Occipital lobe (tissue), 1 donor: ENCODE measurements at regions not wholly inside any gene's neighbourhood (a gene's known extent, or its start where the extent isn't known, plus 50 kb on each side); places are given as distances from the start of the nearest gene placed in this dataset.
"Not testable (repeated sequence)": the region's sequence is repeated elsewhere in the genome, so short reads cannot be mapped to it uniquely, and the experiment has no call there.

Source experiments
- DNase-seq: peaks from one replicate; lab custom pipeline; 2025; lab: John Stamatoyannopoulos, UW

DNA sequence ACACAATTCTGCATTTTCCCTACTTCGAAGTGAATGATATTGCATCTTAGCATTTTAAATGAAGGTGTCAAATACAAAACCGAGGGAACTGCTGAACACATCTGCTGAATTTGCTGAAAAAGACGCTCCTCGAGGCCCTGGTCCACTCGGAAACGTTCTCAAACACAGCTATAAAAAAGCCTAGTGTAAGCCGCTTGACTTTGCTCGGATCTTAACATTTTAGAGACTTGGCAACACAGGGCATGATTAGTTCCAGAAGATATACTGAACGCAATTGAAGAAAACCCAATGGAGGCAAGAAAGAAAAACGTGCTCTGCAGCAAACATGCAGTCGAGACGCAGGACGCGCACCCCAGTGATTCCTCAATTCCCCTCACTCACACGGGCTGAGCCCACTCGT, 506.4 kb upstream of the AMELY start:
- no peak for DNase-seq

DNA sequence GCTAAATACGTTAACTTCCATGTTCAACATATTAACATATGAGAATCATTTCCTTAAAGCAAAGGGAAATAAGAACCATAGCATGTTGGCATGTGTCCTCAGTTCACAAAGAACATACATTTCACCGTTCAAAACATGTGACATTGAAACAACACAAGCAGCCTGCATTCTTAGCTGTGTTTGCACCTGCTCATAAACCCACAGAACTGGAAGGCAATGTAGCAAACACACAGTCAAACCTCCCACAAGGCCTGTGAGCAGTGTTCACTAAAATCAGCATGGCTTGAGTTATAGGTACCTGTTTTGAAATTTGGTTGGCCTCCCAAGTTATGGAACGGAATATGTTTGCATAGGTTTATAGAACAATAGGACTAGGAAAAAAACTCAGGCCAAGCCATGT, 504.9 kb upstream of the AMELY start:
- DNase-seq = no peak

DNA sequence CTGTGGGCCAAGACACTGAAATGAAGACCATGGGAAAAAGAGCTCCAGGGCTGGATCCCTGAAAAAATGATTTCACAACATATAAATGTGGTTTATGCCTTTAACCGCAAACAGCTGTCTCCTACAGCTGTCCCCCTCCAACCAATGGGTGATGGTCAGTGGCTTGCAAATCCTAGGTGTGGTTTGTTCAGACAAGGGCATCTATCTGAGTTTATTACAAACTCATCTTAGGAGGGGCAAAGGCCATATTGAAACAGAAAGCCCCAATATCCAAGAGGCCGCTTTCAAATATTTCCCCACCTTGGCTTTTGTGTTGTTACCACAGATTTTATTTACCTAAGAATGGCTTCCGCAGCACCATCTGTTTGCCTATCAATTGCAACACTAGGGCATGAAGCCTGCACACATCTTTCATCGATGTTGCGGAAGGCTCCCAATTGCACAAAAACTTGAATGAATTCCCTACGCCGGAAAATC, 503.6 kb upstream of the AMELY start:
- no peak for DNase-seq

DNA sequence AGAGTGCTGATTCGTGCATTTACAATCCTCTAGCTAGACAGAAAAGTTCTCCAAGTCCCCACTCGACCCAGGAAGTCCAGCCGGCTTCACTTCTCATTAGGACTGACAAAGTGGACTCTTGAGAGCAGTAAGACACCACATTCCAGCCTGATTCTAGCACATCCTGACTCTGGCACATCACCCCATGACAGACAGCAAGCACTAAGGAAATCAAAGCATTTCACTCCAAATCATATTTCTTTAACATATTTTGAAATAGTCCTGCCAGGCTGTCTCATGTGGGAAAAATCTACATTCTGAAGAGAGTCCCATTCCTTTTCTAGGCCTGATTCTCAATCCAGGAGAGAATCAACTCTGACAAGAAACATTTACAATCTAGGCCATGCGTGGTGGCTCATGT, 478.5 kb upstream of the AMELY start:
- no peak for DNase-seq

DNA sequence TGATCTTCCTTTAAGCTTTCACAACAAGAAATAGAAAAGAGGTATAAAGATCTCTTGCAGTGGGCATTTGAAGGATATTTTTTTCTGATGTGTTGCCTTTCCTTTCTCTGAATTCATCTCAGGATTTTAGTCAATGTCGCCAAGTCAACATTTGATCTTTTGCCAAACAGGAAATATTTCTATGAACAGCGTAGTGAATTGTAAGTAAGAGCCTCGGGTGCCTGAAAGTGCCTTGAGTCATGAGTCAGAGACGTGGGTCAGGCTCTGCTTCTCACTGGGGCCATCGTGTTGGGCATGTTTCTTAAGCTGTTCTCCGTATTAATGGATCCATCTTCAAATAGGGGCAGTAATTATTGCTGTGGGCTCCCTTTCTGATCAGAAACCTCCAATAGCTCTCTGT, 471.4 kb upstream of the AMELY start:
- DNase-seq = no peak

DNA sequence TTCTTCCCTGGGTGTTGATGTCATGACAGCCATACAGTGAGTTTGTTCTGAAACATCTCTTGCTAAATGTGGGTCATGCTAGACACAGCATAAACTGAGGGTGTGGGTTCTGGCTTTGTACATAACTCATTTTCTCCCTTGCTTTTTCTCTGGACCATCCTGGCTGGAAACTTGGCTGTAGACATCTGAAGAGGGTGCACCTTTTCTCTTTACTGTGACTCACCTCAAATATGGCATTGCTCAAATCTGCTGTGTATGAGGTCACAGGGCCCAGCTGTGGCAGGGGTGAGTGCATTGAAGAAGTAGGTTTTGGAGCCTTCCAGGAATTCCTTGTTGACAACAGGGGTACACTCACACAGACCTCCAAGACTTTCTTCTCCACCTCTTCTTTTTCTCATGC, 465.5 kb upstream of the AMELY start:
- DNase-seq = no peak

DNA sequence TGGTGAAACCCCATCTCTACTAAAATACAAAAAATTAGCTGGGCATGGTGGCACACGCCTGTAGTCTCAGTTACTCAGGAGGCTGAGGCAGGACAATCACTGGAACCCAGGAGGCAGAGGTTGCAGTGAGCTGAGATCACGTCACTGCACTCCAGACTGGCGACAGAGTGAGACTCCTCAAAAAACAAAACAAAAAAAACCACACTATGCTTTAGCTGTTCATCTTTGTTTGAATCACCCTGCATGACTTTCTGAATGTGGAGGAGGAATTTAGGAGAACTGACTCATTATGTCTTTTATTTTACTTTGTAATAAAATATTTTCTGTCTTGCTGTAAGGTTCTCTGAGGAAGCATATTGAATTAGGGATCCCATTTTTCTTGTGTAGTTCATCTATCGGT, 462.9 kb upstream of the AMELY start:
- not testable (repeated sequence) for DNase-seq

DNA sequence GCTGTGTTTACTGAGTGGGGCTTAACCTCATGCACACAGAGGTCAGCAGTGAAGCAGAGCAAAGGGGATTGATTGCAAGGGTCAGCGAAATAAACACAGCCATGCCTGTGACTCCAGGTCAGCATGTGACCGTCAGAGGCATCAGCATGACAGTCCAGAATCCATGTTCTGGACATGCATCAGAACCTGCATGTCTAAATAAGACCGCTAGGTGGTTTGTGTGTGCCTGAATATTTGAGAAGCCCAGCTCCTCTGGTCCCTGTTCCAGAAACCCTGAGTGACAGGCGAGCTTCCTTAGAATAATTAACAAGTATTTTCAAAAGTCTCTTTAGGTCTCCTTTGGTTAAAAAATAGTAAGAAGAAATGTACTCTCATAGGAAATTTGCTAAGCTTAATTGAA, 460.4 kb upstream of the AMELY start:
- not testable (repeated sequence) for DNase-seq

DNA sequence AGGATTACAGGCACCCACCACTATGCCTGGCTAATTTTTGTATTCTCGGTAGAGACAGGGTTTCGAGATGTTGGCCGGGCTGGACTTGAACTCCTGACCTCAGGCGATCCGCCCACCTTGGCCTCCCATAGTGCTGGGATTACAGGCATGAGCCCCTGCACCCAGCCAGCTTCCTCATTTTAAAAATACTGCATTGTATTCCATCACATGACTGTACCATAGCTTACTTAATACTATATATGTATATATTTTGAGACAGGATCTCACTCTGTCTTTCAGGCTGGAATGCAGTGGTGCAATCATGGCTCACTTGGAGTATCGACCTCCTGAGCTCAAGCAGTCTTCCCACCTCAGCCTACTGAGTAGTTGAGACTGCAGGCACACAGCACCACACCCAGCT, 459.5 kb upstream of the AMELY start:
- not testable (repeated sequence) for DNase-seq

DNA sequence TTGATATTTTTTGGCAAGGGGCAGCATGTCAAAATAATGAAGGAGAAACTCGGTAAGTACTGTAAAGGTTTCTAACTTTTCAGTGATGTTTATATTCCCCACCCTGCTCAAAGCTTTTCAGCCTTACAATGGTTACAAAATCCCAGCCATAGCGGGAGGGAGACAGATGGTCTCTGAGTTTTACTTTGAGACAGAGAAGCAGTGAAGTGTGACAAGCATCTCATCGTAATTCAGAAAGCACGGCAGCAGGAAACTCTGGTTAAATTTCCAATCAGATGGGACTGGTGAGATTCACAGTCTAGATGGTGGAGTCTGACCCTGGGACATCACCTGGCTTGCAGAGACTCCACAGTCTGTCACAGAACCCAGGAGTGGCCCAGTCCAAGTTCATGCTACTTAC, 448.0 kb upstream of the AMELY start:
- DNase-seq = no peak

DNA sequence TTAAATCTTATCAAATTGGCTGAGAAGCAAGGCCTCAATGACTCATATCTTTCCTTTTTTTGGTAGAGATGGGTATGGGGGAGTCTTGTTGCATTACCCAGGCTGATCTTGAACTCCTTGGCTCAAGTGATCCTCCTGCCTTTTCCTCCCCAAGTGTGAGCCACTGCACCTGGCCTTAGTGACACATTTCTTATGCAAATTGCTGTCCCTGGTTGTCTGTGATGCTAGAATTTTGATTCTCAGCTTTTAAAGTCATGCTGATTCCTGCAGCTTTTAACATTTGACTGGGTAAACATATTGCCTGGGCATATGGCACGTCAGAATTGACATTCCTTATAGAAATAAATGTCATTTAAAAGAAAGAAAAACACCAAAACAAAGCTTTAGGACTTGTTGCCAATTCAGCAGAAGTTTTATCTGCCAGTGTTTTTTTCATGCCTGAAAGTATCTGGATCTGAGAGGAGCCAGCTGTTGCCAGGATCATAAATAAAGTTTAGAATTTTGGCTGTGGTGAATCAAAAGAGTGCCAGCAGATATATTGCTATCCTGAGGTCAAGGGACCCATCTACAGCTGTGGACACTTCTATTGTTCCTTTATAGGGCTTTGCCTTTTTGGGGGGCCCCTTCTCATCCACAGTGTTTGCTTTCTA, 446.7 kb upstream of the AMELY start:
- no peak for DNase-seq

DNA sequence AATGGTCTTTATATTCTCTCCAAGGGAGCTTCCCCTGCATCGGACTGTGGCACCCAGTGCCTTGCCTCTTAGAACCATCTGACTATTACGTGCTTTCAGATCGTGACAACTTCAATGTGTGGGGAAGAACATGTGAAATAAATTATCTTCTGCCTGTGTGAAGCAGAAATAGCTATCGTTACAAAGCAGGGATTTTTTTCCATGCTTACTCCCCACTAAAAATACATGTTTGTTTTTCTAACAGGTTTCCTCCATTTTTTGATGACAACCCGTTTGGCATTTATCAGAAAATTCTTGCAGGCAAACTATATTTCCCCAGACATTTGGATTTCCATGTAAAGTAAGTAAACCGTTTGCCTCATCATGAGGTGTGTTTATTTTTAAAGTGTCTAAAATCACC, 444.3 kb upstream of the AMELY start:
- DNase-seq = not testable (repeated sequence)

DNA sequence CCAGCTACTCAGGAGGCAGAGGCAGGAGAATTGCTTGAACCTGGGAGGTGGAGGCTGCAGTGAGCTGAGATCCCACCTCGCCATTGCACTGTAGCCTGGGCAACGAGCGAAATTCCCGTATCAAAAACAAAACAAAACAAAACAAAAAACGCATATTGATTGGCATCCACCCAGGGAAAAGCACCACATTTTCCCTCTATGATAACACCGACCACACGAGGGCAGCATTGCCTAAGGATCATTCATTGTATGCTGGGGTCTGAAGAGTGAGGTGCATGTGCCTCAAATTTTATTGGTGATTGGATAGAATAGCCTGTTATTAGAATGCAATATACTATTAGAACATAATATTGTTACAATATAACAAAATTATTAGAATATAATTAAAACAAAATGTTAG, 433.1 kb upstream of the AMELY start:
- DNase-seq = no peak

DNA sequence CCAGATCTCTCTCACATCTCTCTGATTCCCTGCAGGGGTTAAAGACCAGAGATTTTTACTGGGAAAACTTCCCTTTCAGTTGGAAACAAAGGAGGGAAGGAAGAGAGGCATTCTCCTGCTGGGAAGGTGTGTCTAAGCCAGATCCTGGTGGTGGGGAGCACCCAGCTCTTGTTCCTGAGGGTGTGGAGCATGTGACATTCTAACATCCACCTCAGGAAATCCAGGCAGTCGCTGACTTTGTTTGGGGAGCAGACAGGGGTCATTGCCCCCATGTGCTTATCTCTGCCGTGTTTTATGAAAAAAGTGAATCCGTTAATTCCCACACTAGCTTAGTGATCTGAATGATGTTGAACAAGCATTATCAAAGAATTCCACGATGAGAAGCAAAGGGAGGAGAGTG, 431.7 kb upstream of the AMELY start:
- no peak for DNase-seq

DNA sequence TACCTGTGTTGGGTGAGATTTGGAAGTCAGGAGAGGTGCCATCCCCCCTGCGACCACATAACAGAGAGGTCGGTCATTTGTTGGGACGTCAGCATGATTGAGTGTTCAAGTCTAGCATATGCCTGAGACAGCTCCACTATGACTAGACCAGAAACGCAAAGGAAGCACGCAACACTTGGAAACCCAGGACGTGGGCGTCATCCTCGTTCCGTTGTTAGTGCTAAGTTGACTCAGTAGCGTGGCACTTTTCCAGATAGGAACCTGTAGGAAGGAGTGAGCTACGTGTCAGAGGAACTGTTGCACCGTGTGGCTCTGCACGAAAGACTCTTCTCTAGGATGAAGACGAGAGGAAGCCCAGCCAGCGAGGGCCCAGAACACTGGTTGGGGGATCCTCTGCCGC, 431.2 kb upstream of the AMELY start:
- peak; percentile 1 for DNase-seq

DNA sequence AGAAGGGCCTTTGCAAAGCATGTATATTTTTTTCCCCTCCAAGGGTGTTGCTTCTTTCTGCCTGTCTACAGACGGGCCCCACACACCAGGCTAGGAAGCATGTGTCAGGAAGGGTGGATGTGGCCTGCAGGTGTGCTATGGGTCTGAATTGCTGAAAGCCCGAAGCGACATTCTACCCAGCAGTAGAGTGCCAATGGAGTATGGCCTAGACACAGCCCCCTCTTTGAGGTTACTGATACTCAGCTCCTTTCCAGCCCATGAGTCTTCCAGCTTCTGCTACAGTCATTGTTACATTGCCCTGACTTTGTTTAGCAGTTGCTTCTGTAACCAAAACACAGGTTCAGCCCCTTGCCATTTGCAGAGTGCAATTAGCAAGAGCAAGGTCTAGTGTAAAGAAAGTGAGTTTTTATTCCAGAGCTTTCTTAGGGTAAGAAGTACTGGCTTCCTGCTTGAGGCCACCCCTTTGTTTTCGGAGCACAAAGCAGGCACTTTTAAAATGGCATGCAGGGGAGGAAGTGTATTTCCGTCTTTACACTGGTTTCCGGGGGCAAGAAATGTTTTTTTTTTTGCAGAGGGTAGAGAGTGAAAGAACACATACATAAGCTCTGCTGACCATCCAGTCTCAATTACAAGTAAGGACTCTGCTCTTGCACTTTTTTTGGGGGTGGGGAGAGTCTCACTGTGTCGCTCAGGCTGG, 428.0 kb upstream of the AMELY start:
- no peak for DNase-seq

DNA sequence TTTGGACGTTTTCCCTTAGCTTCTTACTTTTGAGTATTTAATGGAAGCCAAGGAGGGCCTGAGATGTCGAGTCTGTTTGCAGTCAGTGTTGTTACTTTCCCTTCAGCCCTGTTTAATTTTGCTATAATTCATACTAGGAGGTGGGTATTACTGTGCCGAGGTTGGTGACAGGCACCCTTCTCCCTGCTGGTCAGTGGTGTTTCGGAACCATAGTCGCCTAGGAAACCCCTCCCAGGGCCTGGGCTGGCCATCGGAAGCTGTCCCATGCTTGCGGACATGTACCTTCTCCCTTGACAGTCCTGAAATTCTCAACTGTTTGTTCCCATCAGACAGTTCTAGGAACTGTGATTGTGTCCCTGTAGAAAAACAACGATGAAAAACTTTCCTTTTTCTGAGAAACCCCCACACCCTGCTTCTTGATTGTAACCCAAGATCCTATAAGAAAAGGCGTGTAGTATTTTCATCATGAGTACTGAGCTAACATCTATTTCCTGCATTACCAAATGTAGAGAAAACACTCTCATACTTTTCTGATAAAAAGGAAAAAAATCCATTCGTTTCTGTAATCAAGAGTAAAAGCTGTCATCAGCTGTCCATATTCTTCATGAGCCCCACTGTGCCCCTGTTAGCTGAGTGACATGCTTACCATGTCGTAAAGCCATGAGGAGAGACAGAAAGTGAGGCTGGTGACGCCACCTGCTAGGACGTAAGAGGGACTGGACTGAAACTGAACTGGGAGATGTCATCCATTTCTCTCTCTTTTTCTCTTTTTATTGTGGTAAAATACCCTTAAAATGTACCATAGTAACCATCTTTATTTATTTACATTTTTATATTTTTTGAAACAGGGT, 424.7 kb upstream of the AMELY start:
- no peak for DNase-seq

DNA sequence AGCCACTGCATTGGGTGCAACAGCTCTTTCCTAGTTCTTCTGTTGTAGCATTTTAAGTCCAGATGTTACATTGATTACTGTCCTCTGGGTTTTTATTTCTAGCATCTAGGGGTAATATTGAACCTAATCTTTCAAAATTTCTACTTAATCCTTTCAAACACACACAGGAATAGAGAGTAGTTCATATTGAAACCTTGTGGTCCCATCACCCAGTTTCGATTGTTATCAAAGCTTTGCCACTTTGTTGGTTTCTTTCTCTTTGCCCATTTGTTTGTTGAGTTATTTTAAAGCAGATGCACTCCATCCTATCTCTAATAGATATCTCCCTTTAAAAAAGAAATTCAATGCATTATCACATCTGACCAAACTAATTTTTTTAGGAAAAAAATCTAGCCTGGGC, 422.9 kb upstream of the AMELY start:
- no peak for DNase-seq

DNA sequence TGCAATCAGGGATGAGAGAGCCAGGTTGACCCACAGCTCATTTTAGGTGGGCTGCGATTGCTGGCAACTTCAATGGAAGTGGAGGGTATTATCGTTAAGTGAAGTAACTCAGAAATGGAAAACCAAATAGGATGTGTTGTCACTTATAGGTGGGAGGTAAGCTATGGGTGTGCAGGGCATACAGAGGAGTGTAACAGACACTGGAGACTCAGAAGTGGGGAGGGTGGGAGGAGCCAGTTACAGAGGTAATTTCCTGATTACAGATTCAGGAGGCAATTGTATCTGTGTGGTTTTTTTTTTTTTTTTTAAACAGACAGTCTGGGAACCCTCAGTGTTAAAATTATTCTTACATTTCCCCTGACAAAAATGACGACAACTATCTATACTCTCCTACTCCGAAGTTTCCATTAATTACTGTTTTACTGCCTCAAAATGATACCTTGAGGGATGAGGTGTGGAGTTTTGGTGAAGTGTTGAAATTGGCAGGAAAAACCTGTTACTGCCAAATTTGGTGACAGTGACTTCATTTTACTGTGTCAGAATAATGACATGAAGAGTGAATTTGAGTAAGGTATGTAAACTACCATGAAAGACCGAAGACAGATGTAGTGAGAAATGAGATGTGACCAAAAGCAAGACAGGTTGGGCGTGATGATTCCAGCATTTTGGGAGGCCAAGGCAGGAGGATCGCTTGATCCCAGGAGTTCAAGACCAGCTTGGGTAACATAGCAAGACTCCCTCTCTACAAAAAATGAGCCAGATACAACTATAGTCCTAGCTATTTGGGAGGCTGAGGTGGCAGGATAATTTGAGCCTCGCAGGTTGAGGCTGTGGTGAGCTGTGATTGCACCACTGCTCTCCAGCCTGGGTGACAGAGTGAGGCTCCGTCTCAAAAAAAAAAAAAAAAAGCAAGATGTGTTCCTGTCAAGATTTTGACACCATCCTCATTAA, 415.0 kb upstream of the AMELY start:
- no peak for DNase-seq

DNA sequence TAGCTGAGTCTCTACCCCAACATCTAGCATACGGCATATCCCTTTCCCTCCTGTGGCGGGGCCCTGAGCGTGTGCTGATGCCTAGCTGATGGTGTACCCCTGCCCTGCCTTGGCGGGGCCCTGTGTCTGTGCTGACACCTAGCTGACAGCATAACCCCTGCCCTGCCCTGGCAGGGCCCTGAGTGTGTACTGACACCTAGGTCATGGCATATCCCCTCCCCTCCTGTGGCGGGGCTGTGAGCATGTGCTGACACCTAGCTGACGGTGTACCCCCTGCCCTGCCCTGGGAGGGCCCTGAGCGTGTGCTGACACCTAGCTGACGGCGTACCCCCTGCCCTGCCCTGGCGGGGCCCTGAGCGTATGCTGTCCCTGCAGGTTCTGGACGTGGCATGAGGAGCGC, 414.0 kb upstream of the AMELY start:
- DNase-seq = no peak

DNA sequence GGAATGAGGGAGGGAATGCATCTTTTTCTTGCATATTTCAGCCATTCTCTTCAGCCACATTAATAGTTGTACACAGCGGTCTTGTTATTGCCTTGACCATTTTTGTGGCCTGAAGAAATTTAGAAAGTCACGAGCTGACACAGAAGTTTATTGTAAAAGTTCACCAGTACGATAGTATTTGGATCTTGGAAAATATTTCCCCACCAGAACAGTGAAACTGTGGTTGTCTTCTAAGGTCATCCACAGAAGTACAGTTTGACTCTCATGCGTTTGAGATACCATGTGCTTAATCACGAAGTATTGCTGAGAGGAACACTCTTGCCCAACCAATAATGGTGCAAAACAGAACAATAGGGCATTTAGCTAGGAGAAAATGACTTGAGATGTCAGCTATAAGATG, 409.2 kb upstream of the AMELY start:
- no peak for DNase-seq
